HG03025 (cell line): ENCODE measurements at regions not wholly inside any gene's neighbourhood (a gene's known extent, or its start where the extent isn't known, plus 50 kb on each side); places are given as distances from the start of the nearest gene placed in this dataset.
"Not testable (repeated sequence)": the region's sequence is repeated elsewhere in the genome, so short reads cannot be mapped to it uniquely, and the experiment has no call there.

ENCODE experiments used
- ATAC-seq: cut with Tn5 transposase; IDR thresholded peaks from one replicate; pipeline ENCODE4 v1.9.1; 2021; ENCODE audit warnings: mild to moderate bottlenecking, moderate library complexity; ENCODE audit not compliant: unreplicated experiment, low FRiP score

GRCh38 chr17:71516149-71516548, 604.7 kb upstream of the SOX9 start:
- ATAC-seq, result no peak

GRCh38 chr17:71519285-71519684, 601.5 kb upstream of the SOX9 start:
- ATAC-seq, result no peak

GRCh38 chr17:71521724-71522123, 599.1 kb upstream of the SOX9 start:
- ATAC-seq, result no peak

GRCh38 chr17:71522383-71522782, 598.4 kb upstream of the SOX9 start:
- ATAC-seq, result no peak

- no peak for ATAC-seq
Observed at GRCh38 chr17:71527311-71527710, 593.5 kb upstream of the SOX9 start.

- no peak for ATAC-seq
Observed at GRCh38 chr17:71528210-71528609, 592.6 kb upstream of the SOX9 start.

- no peak for ATAC-seq
Observed at GRCh38 chr17:71530248-71530647, 590.6 kb upstream of the SOX9 start.

- ATAC-seq, result no peak
Observed at GRCh38 chr17:71535321-71535720, 585.5 kb upstream of the SOX9 start.

- ATAC-seq, result no peak
Observed at GRCh38 chr17:71546419-71546818, 574.4 kb upstream of the SOX9 start.

GRCh38 chr17:71547904-71548303, 572.9 kb upstream of the SOX9 start:
- no peak for ATAC-seq

GRCh38 chr17:71548540-71549190, 572.2 kb upstream of the SOX9 start:
- no peak for ATAC-seq

- ATAC-seq, result no peak
Observed at GRCh38 chr17:71550675-71551074, 570.1 kb upstream of the SOX9 start.

- ATAC-seq, result no peak
Observed at GRCh38 chr17:71553381-71553780, 567.4 kb upstream of the SOX9 start.

- no peak for ATAC-seq
Observed at GRCh38 chr17:71558901-71559300, 561.9 kb upstream of the SOX9 start.

- ATAC-seq, result no peak
Observed at GRCh38 chr17:71572343-71572742, 548.5 kb upstream of the SOX9 start.

- no peak for ATAC-seq
Observed at GRCh38 chr17:71578446-71578845, 542.4 kb upstream of the SOX9 start.

GRCh38 chr17:71580220-71580619, 540.6 kb upstream of the SOX9 start:
- no peak for ATAC-seq

GRCh38 chr17:71585540-71585939, 535.3 kb upstream of the SOX9 start:
- no peak for ATAC-seq

GRCh38 chr17:71592431-71592830, 528.4 kb upstream of the SOX9 start:
- ATAC-seq, result no peak

GRCh38 chr17:71593078-71593477, 527.7 kb upstream of the SOX9 start:
- ATAC-seq, result no peak

GRCh38 chr17:71599583-71599982, 521.2 kb upstream of the SOX9 start:
- ATAC-seq, result not testable (repeated sequence)

GRCh38 chr17:71600137-71600789, 520.6 kb upstream of the SOX9 start:
- no peak for ATAC-seq
